22Rv1 (cell line): ENCODE measurements at regions not wholly inside any gene's neighbourhood (a gene's known extent, or its start where the extent isn't known, plus 50 kb on each side); places are given as distances from the start of the nearest gene placed in this dataset.

Experiments used
- ZFX ChIP-seq: fragments of 450-650 bp; IDR thresholded peaks from 2 replicates; pipeline ENCODE4 v1.6.1; 2017; ENCODE audit warnings: antibody characterized with exemption, borderline replicate concordance
- TF ChIP-seq, protein P1 (sequence below): fragments of 450-650 bp; IDR thresholded peaks from 2 replicates; pipeline ENCODE4 v1.5.1; 2017; ENCODE audit warnings: mild to moderate bottlenecking

DNA sequence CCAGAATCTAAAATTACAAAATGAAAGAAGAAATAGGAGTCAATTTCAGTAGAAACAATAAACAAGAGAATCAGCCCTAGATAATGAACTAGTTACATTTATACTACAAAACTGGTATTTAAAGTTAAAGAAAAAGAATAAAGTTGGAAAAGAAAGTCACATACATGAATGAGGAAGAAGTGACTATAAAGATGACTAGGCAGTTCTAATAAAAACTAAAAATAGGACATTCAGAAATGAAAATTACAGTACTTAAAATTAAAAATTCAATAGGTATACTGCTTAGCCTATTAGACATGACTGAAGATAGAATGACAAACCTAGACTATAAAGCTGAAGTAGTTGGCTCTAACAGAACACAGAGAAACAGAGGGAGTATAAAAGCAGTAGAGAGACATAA is 108.8 kb downstream of the AHR start:
- TF ChIP-seq, protein P1, sequence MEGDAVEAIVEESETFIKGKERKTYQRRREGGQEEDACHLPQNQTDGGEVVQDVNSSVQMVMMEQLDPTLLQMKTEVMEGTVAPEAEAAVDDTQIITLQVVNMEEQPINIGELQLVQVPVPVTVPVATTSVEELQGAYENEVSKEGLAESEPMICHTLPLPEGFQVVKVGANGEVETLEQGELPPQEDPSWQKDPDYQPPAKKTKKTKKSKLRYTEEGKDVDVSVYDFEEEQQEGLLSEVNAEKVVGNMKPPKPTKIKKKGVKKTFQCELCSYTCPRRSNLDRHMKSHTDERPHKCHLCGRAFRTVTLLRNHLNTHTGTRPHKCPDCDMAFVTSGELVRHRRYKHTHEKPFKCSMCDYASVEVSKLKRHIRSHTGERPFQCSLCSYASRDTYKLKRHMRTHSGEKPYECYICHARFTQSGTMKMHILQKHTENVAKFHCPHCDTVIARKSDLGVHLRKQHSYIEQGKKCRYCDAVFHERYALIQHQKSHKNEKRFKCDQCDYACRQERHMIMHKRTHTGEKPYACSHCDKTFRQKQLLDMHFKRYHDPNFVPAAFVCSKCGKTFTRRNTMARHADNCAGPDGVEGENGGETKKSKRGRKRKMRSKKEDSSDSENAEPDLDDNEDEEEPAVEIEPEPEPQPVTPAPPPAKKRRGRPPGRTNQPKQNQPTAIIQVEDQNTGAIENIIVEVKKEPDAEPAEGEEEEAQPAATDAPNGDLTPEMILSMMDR = no peak
- TF ChIP-seq ZFX = no peak
